ENCODE measurements at regions not wholly inside any gene's neighbourhood (a gene's known extent, or its start where the extent isn't known, plus 50 kb on each side); places are given as distances from the start of the nearest gene placed in this dataset.

- no peak for TF ChIP-seq ZNF462 (CRISPR knock-in tag; IDR thresholded peaks at IDR 0.05)
Measured at GRCh38 chr13:83804356-83804962, 77.8 kb downstream of the SLITRK1 start (continued).

GRCh38 chr13:83798731-83799130 is 83.5 kb downstream of the SLITRK1 start:
- ATAC-seq, result no peak
- no peak overlapping the region for H3K4me3 Mint-ChIP-seq
- no peaks in the 10 kb centered on the region for H3K36me3 ChIP-seq (ENCODE audit: insufficient read depth)
- no peaks in the 10 kb centered on the region for H3K9me3 Mint-ChIP-seq
- H3K4me1 Mint-ChIP-seq, result peaks cover 3% of the 10 kb centered on the region; the same call in 2 of the 3 replicates
- no peak for DNase-seq (ENCODE audit: low spot score)
- peaks cover 3% of the 10 kb centered on the region; the same call in 1 of the 3 replicates for H3K36me3 Mint-ChIP-seq (ENCODE audit: low read depth)
- H2AFZ ChIP-seq, result no peak overlapping the region
- H3F3A ChIP-seq (replicated peaks; ENCODE audit: low read depth), result no peaks in the 10 kb centered on the region
- no peaks in the 10 kb centered on the region for H3K27me3 ChIP-seq (ENCODE audit: insufficient read depth)
- H3K4me3 ChIP-seq, result no peak overlapping the region
- no peaks in the 10 kb centered on the region for H3K79me2 ChIP-seq (replicated peaks; ENCODE audit: insufficient read depth)
- no peaks in the 10 kb centered on the region for H4K20me1 ChIP-seq (replicated peaks; ENCODE audit: insufficient read depth)
- H3K4me2 ChIP-seq, result no peak overlapping the region
- H3K9me2 ChIP-seq (ENCODE audit: insufficient read depth), result no peaks in the 10 kb centered on the region
- H3K27ac ChIP-seq (ENCODE audit: low read depth), result no peak overlapping the region
- no peaks in the 10 kb centered on the region for H3K27me3 Mint-ChIP-seq (ENCODE audit: insufficient read depth, low read depth, poor library complexity)
- no peak overlapping the region for H3K27ac Mint-ChIP-seq
- H3K4me1 ChIP-seq (ENCODE audit: insufficient read depth), result peaks cover 6% of the 10 kb centered on the region; the same call in 1 of the 2 replicates
- TF ChIP-seq JUNB (IDR thresholded peaks at IDR 0.05; ENCODE audit: unreplicated experiment) (no peak), STAT1 (IDR thresholded peaks at IDR 0.05; ENCODE audit: unreplicated experiment) (no peak), POLR2AphosphoS5 (IDR thresholded peaks at IDR 0.05; ENCODE audit: low read depth) (no peak), EZH2 (IDR thresholded peaks at IDR 0.05; ENCODE audit: low read depth, unreplicated experiment) (no peak), ZNF462 (CRISPR knock-in tag; IDR thresholded peaks at IDR 0.05) (no peak), ZNF331 (CRISPR knock-in tag; IDR thresholded peaks at IDR 0.05; ENCODE audit: low read depth) (no peak), CREB1 (CRISPR knock-in tag; IDR thresholded peaks at IDR 0.05; ENCODE audit: low read depth) (no peak)
- TF ChIP-seq, protein P1, sequence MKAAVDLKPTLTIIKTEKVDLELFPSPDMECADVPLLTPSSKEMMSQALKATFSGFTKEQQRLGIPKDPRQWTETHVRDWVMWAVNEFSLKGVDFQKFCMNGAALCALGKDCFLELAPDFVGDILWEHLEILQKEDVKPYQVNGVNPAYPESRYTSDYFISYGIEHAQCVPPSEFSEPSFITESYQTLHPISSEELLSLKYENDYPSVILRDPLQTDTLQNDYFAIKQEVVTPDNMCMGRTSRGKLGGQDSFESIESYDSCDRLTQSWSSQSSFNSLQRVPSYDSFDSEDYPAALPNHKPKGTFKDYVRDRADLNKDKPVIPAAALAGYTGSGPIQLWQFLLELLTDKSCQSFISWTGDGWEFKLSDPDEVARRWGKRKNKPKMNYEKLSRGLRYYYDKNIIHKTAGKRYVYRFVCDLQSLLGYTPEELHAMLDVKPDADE (IDR thresholded peaks at IDR 0.05), result no peak
